ENCODE measurements at regions not wholly inside any gene's neighbourhood (a gene's known extent, or its start where the extent isn't known, plus 50 kb on each side); places are given as distances from the start of the nearest gene placed in this dataset.

DNA sequence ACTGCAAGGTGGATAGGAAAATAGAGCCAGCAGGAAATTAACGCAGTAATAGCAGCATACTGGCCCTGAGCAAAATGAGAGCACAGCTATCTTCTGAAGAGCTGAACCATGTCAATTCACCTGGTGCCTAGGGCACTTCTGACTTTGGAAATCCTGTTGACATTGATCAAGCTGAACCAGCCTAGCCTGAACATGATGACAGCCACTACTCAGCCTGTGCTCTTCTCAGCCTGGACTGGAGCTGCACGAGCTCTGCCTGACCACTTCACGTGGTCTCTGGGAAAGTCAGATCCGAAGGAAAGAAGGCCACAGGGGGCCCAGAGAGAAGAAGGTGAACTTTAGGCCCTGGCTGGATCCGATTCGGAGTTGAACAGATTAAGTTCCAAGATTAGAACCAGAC, 421.9 kb downstream of the LPIN1 start:
- DNase-seq, result no peak
- no peak overlapping the region for H3K4me3 ChIP-seq
- intact Hi-C loops (cut with micrococcal nuclease), result no loop called here
- no peaks in the 10 kb centered on the region for H3K36me3 ChIP-seq
- no peaks in the 10 kb centered on the region for H3K9me3 ChIP-seq (replicated peaks)
- H3K27ac ChIP-seq (replicated peaks), result peak overlapping the region; percentile 77
- no peaks in the 10 kb centered on the region for H3K27me3 ChIP-seq (ENCODE audit: low read depth)
- H3K4me1 ChIP-seq, result peaks cover 29% of the 10 kb centered on the region
- no peak for TF ChIP-seq CTCF (IDR thresholded peaks at IDR 0.05; ENCODE audit: borderline replicate concordance)

GRCh38 chr2:12168791-12169388, 422.5 kb downstream of the LPIN1 start:
- peak overlapping the region; percentile 77 for H3K27ac ChIP-seq (replicated peaks)
- intact Hi-C loops (cut with micrococcal nuclease), result no loop called here
- no peaks in the 10 kb centered on the region for H3K27me3 ChIP-seq (ENCODE audit: low read depth)
- H3K4me3 ChIP-seq, result no peak overlapping the region
- H3K4me1 ChIP-seq, result peaks cover 29% of the 10 kb centered on the region
- no peaks in the 10 kb centered on the region for H3K9me3 ChIP-seq (replicated peaks)
- no peak for DNase-seq
- TF ChIP-seq CTCF (IDR thresholded peaks at IDR 0.05; ENCODE audit: borderline replicate concordance), result no peak
- H3K36me3 ChIP-seq, result no peaks in the 10 kb centered on the region

DNA sequence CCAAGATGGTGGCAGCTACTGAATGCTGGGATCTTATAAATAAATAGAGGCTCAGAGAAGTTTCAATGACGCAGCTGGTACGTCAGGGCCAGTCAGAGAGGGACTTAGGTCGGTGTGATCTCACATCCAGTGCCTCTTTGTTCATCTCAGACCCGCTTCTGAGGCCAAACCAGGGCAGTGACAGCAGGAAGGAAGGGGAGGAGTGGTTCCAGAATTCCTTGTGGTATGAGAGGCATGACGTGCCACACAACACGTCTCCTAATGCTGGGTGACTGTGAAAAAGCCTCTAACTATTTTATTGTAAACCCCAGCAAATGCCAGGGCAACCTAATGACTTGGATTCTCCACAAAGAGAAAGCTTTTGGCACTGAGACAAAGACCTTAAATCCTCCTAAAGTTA, 423.3 kb downstream of the LPIN1 start:
- intact Hi-C loops (cut with micrococcal nuclease), result no loop called here
- Histone ChIP-seq H3K36me3 (no peaks in the 10 kb centered on the region), H3K27ac (replicated peaks) (peak overlapping the region; percentile 77)

GRCh38 chr2:12170121-12170520, 423.7 kb downstream of the LPIN1 start:
- Histone ChIP-seq H3K27me3 (ENCODE audit: low read depth) (no peaks in the 10 kb centered on the region), H3K4me1 (peaks cover 29% of the 10 kb centered on the region), H3K9me3 (replicated peaks) (no peaks in the 10 kb centered on the region), H3K27ac (replicated peaks) (peak overlapping the region; percentile 77), H3K4me3 (no peak overlapping the region), H3K36me3 (no peaks in the 10 kb centered on the region)
- DNase-seq, result no peak
- intact Hi-C loops (cut with micrococcal nuclease), result no loop called here
- no peak for TF ChIP-seq CTCF (IDR thresholded peaks at IDR 0.05; ENCODE audit: borderline replicate concordance)

More for the DNA sequence above, 423.3 kb downstream of the LPIN1 start:
- H3K4me3 ChIP-seq, result no peak overlapping the region
- H3K27me3 ChIP-seq (ENCODE audit: low read depth), result no peaks in the 10 kb centered on the region
- H3K9me3 ChIP-seq (replicated peaks), result no peaks in the 10 kb centered on the region
- no peak for TF ChIP-seq CTCF (IDR thresholded peaks at IDR 0.05; ENCODE audit: borderline replicate concordance)
- DNase-seq, result peak; percentile 39
- H3K4me1 ChIP-seq, result peaks cover 29% of the 10 kb centered on the region

GRCh38 chr2:12173271-12173942, 427.0 kb downstream of the LPIN1 start:
- intact Hi-C loops (cut with micrococcal nuclease), result no loop called here
- TF ChIP-seq CTCF (IDR thresholded peaks at IDR 0.05; ENCODE audit: borderline replicate concordance), result no peak
- H3K4me3 ChIP-seq, result no peak overlapping the region
- H3K9me3 ChIP-seq (replicated peaks), result no peaks in the 10 kb centered on the region
- peaks cover 47% of the 10 kb centered on the region for H3K4me1 ChIP-seq
- H3K27ac ChIP-seq (replicated peaks), result no peak overlapping the region
- no peaks in the 10 kb centered on the region for H3K36me3 ChIP-seq
- no peak for DNase-seq
- H3K27me3 ChIP-seq (ENCODE audit: low read depth), result no peaks in the 10 kb centered on the region

Measured in left ventricle myocardium inferior (tissue), 1 donor.